ENCODE measurements at regions not wholly inside any gene's neighbourhood (a gene's known extent, or its start where the extent isn't known, plus 50 kb on each side); places are given as distances from the start of the nearest gene placed in this dataset.
"Not testable (repeated sequence)": the region's sequence is repeated elsewhere in the genome, so short reads cannot be mapped to it uniquely, and the experiment has no call there.

GRCh38 chr6:10312445-10312844 lies 102.4 kb downstream of the TFAP2A start:
- CTCF ChIA-PET: no interaction called here
- H3K9me3 Mint-ChIP-seq (ENCODE audit: low read depth): no peaks in the 10 kb centered on the region
- no peaks in the 10 kb centered on the region for H3K27me3 Mint-ChIP-seq
- ATAC-seq: no peak
- no peaks in the 10 kb centered on the region for H3K36me3 Mint-ChIP-seq
- H3K27ac Mint-ChIP-seq: no peak overlapping the region
- no peak overlapping the region for H3K4me3 Mint-ChIP-seq
- no peak for DNase-seq
- H3K4me1 Mint-ChIP-seq: no peaks in the 10 kb centered on the region

- DNase-seq; CTCF ChIA-PET; H3K4me1 Mint-ChIP-seq; ATAC-seq; H3K27ac Mint-ChIP-seq; H3K4me3 Mint-ChIP-seq; H3K9me3 Mint-ChIP-seq (ENCODE audit: low read depth); H3K27me3 Mint-ChIP-seq; H3K36me3 Mint-ChIP-seq: not testable (repeated sequence)
Measured at GRCh38 chr6:10311546-10312405, 103.1 kb downstream of the TFAP2A start.

GRCh38 chr6:10310826-10311225 lies 104.0 kb downstream of the TFAP2A start:
- Mint-ChIP-seq H3K36me3 (no peaks in the 10 kb centered on the region), H3K27me3 (no peaks in the 10 kb centered on the region), H3K9me3 (ENCODE audit: low read depth) (no peaks in the 10 kb centered on the region), H3K4me3 (no peak overlapping the region), H3K27ac (no peak overlapping the region), H3K4me1 (no peaks in the 10 kb centered on the region)
- no peak for DNase-seq
- ATAC-seq: no peak
- CTCF ChIA-PET: no interaction called here

GRCh38 chr6:10310330-10310653 lies 104.6 kb downstream of the TFAP2A start:
- ATAC-seq: no peak
- Mint-ChIP-seq H3K27me3 (no peaks in the 10 kb centered on the region), H3K27ac (no peak overlapping the region), H3K9me3 (ENCODE audit: low read depth) (no peaks in the 10 kb centered on the region), H3K4me1 (no peaks in the 10 kb centered on the region), H3K4me3 (no peak overlapping the region), H3K36me3 (no peaks in the 10 kb centered on the region)
- no peak for DNase-seq
- CTCF ChIA-PET: no interaction called here

GRCh38 chr6:10309457-10310329 lies 105.2 kb downstream of the TFAP2A start:
- Mint-ChIP-seq H3K27ac (no peak overlapping the region), H3K27me3 (no peaks in the 10 kb centered on the region), H3K4me3 (no peak overlapping the region), H3K4me1 (no peaks in the 10 kb centered on the region), H3K9me3 (ENCODE audit: low read depth) (no peaks in the 10 kb centered on the region), H3K36me3 (no peaks in the 10 kb centered on the region)
- no peak for DNase-seq
- ATAC-seq: no peak
- CTCF ChIA-PET: no interaction called here

- Mint-ChIP-seq H3K36me3 (no peaks in the 10 kb centered on the region), H3K4me1 (no peaks in the 10 kb centered on the region), H3K27me3 (no peaks in the 10 kb centered on the region), H3K9me3 (ENCODE audit: low read depth) (no peaks in the 10 kb centered on the region), H3K4me3 (no peak overlapping the region), H3K27ac (no peak overlapping the region)
- CTCF ChIA-PET: no interaction called here
- ATAC-seq (no peak), DNase-seq (no peak)
Measured at GRCh38 chr6:10307476-10307875, 107.4 kb downstream of the TFAP2A start.

- Mint-ChIP-seq H3K9me3 (ENCODE audit: low read depth) (no peaks in the 10 kb centered on the region), H3K4me1 (no peaks in the 10 kb centered on the region), H3K27ac (no peak overlapping the region), H3K27me3 (no peaks in the 10 kb centered on the region), H3K4me3 (no peak overlapping the region), H3K36me3 (no peaks in the 10 kb centered on the region)
- CTCF ChIA-PET: no interaction called here
- DNase-seq: no peak
- ATAC-seq: no peak
Measured at GRCh38 chr6:10307028-10307427, 107.8 kb downstream of the TFAP2A start.

- ATAC-seq: no peak
- CTCF ChIA-PET: no interaction called here
- Mint-ChIP-seq H3K27ac (no peak overlapping the region), H3K36me3 (no peaks in the 10 kb centered on the region), H3K4me3 (no peak overlapping the region), H3K4me1 (no peaks in the 10 kb centered on the region), H3K9me3 (ENCODE audit: low read depth) (no peaks in the 10 kb centered on the region), H3K27me3 (no peaks in the 10 kb centered on the region)
- no peak for DNase-seq
Measured at GRCh38 chr6:10305790-10306415, 109.0 kb downstream of the TFAP2A start.

- H3K27me3 Mint-ChIP-seq: no peaks in the 10 kb centered on the region
- CTCF ChIA-PET: interaction anchor here (1.1 kb wide), 1 partner anchor 10 kb away, joined by 3 read pairs; no protein-coding TSS in a partner anchor
- no peaks in the 10 kb centered on the region for H3K36me3 Mint-ChIP-seq
- H3K4me3 Mint-ChIP-seq: no peak overlapping the region
- no peaks in the 10 kb centered on the region for H3K4me1 Mint-ChIP-seq
- no peak for ATAC-seq
- no peak overlapping the region for H3K27ac Mint-ChIP-seq
- peaks cover 3% of the 10 kb centered on the region for H3K9me3 Mint-ChIP-seq (ENCODE audit: low read depth)
- DNase-seq: no peak
Measured at GRCh38 chr6:10303608-10304506, 111.0 kb downstream of the TFAP2A start.

GRCh38 chr6:10302566-10303235 lies 112.2 kb downstream of the TFAP2A start:
- no peak for DNase-seq
- Mint-ChIP-seq H3K27ac (no peak overlapping the region), H3K4me3 (no peak overlapping the region), H3K4me1 (no peaks in the 10 kb centered on the region), H3K9me3 (ENCODE audit: low read depth) (peaks cover 3% of the 10 kb centered on the region), H3K27me3 (no peaks in the 10 kb centered on the region), H3K36me3 (no peaks in the 10 kb centered on the region)
- ATAC-seq: no peak
- CTCF ChIA-PET: interaction anchor here (1.1 kb wide), 1 partner anchor 11 kb away, joined by 3 read pairs; no protein-coding TSS in a partner anchor

GRCh38 chr6:10300071-10300470 lies 114.8 kb downstream of the TFAP2A start:
- Mint-ChIP-seq H3K36me3 (no peaks in the 10 kb centered on the region), H3K4me1 (no peaks in the 10 kb centered on the region), H3K9me3 (ENCODE audit: low read depth) (peaks cover 3% of the 10 kb centered on the region), H3K27me3 (no peaks in the 10 kb centered on the region), H3K27ac (no peak overlapping the region), H3K4me3 (no peak overlapping the region)
- DNase-seq: no peak
- CTCF ChIA-PET: no interaction called here
- ATAC-seq: no peak

- H3K36me3 Mint-ChIP-seq: no peaks in the 10 kb centered on the region
- ATAC-seq: no peak
- DNase-seq: no peak
- H3K9me3 Mint-ChIP-seq (ENCODE audit: low read depth): peaks cover 5% of the 10 kb centered on the region
- H3K4me1 Mint-ChIP-seq: no peaks in the 10 kb centered on the region
- CTCF ChIA-PET: no interaction called here
- no peak overlapping the region for H3K4me3 Mint-ChIP-seq
- no peaks in the 10 kb centered on the region for H3K27me3 Mint-ChIP-seq
- no peak overlapping the region for H3K27ac Mint-ChIP-seq
Measured at GRCh38 chr6:10297832-10298231, 117.0 kb downstream of the TFAP2A start.

Measured in activated CD8-positive, alpha-beta memory T cell treated with anti-CD3 and anti-CD28 coated beads, Interleukin-2, amount 10 ng/mL, durations not matched to agents 7 days and 5 days (primary cell).